Activated naive CD4-positive, alpha-beta T cell treated with anti-CD3 and anti-CD28 coated beads, Interleukin-2, amount 50 U/mL, for 72 hours (primary cell): ENCODE measurements at regions not wholly inside any gene's neighbourhood (a gene's known extent, or its start where the extent isn't known, plus 50 kb on each side); places are given as distances from the start of the nearest gene placed in this dataset.

Experiments used
- ATAC-seq, 2 donors: fragments of 150-1000 bp; cut with Tn5 transposase; 2 replicates each; pipeline ENCODE4 v1.10.0; 2021; ENCODE audit warnings: mild to moderate bottlenecking in 2 of 2, moderate library complexity in 2 of 2
- DNase-seq, 2 donors: peaks; one replicate each; pipeline ENCODE4 v3.0.0; 2021 to 2022; ENCODE audit warnings: low spot score in 2 of 2
- H3K27ac Mint-ChIP-seq, 2 donors: one replicate each; pipeline ENCODE4 v1.8.0; 2022; ENCODE audit warnings: mild to moderate bottlenecking in 2 of 2, mixed read lengths in 2 of 2
- H3K36me3 Mint-ChIP-seq, 2 donors: one replicate each; pipeline ENCODE4 v1.8.0; 2022; ENCODE audit warnings: mixed read lengths in 2 of 2
- H3K9me3 Mint-ChIP-seq, 2 donors: one replicate each; pipeline ENCODE4 v1.8.0; 2022; ENCODE audit warnings: mixed read lengths in 2 of 2

GRCh38 chr22:48104102-48104738 is 1341.8 kb downstream of the TBC1D22A start:
- ATAC-seq (no peak), DNase-seq (no peak)
- H3K9me3 Mint-ChIP-seq: peaks cover 0 to 4% of the 10 kb centered on the region in 2 donors

GRCh38 chr22:48103126-48103875 is 1340.9 kb downstream of the TBC1D22A start:
- peaks cover 0 to 1% of the 10 kb centered on the region in 2 donors for H3K9me3 Mint-ChIP-seq
- ATAC-seq (no peak), DNase-seq (no peak)
- peaks cover 2% of the 10 kb centered on the region in 2 donors for H3K36me3 Mint-ChIP-seq
- no peak overlapping the region for H3K27ac Mint-ChIP-seq

More at GRCh38 chr22:48104102-48104738, 1341.8 kb downstream of the TBC1D22A start:
- Mint-ChIP-seq H3K27ac (no peak overlapping the region), H3K36me3 (peaks cover 8 to 9% of the 10 kb centered on the region in 2 donors)

GRCh38 chr22:48102581-48102980 is 1340.1 kb downstream of the TBC1D22A start:
- H3K27ac Mint-ChIP-seq: no peak overlapping the region
- H3K9me3 Mint-ChIP-seq: no peaks in the 10 kb centered on the region
- ATAC-seq (no peak), DNase-seq (no peak)
- no peaks in the 10 kb centered on the region for H3K36me3 Mint-ChIP-seq

GRCh38 chr22:48101704-48102103 is 1339.3 kb downstream of the TBC1D22A start:
- DNase-seq: no peak
- Mint-ChIP-seq H3K36me3 (no peaks in the 10 kb centered on the region), H3K9me3 (no peaks in the 10 kb centered on the region), H3K27ac (peak overlapping the region in 1 of 2 donors; percentile 8)
- ATAC-seq: no peak

GRCh38 chr22:48100685-48101417 is 1338.4 kb downstream of the TBC1D22A start:
- DNase-seq: no peak
- Mint-ChIP-seq H3K27ac (peak overlapping the region in 1 of 2 donors; percentile 8), H3K36me3 (no peaks in the 10 kb centered on the region), H3K9me3 (no peaks in the 10 kb centered on the region)
- no peak for ATAC-seq

GRCh38 chr22:48099671-48100070 is 1337.2 kb downstream of the TBC1D22A start:
- Mint-ChIP-seq H3K36me3 (no peaks in the 10 kb centered on the region), H3K27ac (no peak overlapping the region), H3K9me3 (no peaks in the 10 kb centered on the region)
- DNase-seq: no peak
- ATAC-seq: no peak

GRCh38 chr22:48099251-48099650 is 1336.8 kb downstream of the TBC1D22A start:
- no peak for ATAC-seq
- Mint-ChIP-seq H3K9me3 (no peaks in the 10 kb centered on the region), H3K27ac (no peak overlapping the region), H3K36me3 (no peaks in the 10 kb centered on the region)
- no peak for DNase-seq

GRCh38 chr22:48098921-48099245 is 1336.4 kb downstream of the TBC1D22A start:
- H3K27ac Mint-ChIP-seq: peak overlapping the region in 1 of 2 donors; percentile 1

GRCh38 chr22:48098243-48098920 is 1335.9 kb downstream of the TBC1D22A start:
- peak; percentile 70 to 96 for ATAC-seq
- DNase-seq: no peak
- Mint-ChIP-seq H3K27ac (peak overlapping the region; percentile 1 to 49), H3K9me3 (no peaks in the 10 kb centered on the region), H3K36me3 (no peaks in the 10 kb centered on the region)

More at GRCh38 chr22:48098921-48099245, 1336.4 kb downstream of the TBC1D22A start:
- peak in 1 of 2 donors; percentile 8 for ATAC-seq
- Mint-ChIP-seq H3K36me3 (no peaks in the 10 kb centered on the region), H3K9me3 (no peaks in the 10 kb centered on the region)
- DNase-seq: no peak

- ATAC-seq (no peak), DNase-seq (no peak)
- H3K9me3 Mint-ChIP-seq: no peaks in the 10 kb centered on the region
- H3K36me3 Mint-ChIP-seq: no peaks in the 10 kb centered on the region
- H3K27ac Mint-ChIP-seq: peak overlapping the region; percentile 1 to 49
These were observed 1335.3 kb downstream of the TBC1D22A start for GRCh38 chr22:48097723-48098122.

GRCh38 chr22:48096851-48097665 is 1334.6 kb downstream of the TBC1D22A start:
- DNase-seq (no peak), ATAC-seq (no peak)
- H3K27ac Mint-ChIP-seq: no peak overlapping the region
- H3K36me3 Mint-ChIP-seq: no peaks in the 10 kb centered on the region
- no peaks in the 10 kb centered on the region for H3K9me3 Mint-ChIP-seq

- H3K27ac Mint-ChIP-seq: no peak overlapping the region
- no peak for DNase-seq
- no peaks in the 10 kb centered on the region for H3K36me3 Mint-ChIP-seq
- no peak for ATAC-seq
- no peaks in the 10 kb centered on the region for H3K9me3 Mint-ChIP-seq
These were observed 1334.0 kb downstream of the TBC1D22A start for GRCh38 chr22:48096411-48096810.

- DNase-seq (no peak), ATAC-seq (no peak)
- H3K9me3 Mint-ChIP-seq: no peaks in the 10 kb centered on the region
- H3K27ac Mint-ChIP-seq: no peak overlapping the region
- no peaks in the 10 kb centered on the region for H3K36me3 Mint-ChIP-seq
These were observed 1331.5 kb downstream of the TBC1D22A start for GRCh38 chr22:48093981-48094380.

- no peak overlapping the region for H3K27ac Mint-ChIP-seq
These were observed 1330.4 kb downstream of the TBC1D22A start for GRCh38 chr22:48092866-48093265.

GRCh38 chr22:48091656-48092223 is 1329.3 kb downstream of the TBC1D22A start:
- Mint-ChIP-seq H3K27ac (no peak overlapping the region), H3K36me3 (no peaks in the 10 kb centered on the region), H3K9me3 (no peaks in the 10 kb centered on the region)
- DNase-seq (no peak), ATAC-seq (no peak)

More at GRCh38 chr22:48092866-48093265, 1330.4 kb downstream of the TBC1D22A start:
- no peak for ATAC-seq
- H3K9me3 Mint-ChIP-seq: no peaks in the 10 kb centered on the region
- no peaks in the 10 kb centered on the region for H3K36me3 Mint-ChIP-seq
- DNase-seq: no peak
